Suprapubic skin (tissue), 4 donors: ENCODE measurements at regions not wholly inside any gene's neighbourhood (a gene's known extent, or its start where the extent isn't known, plus 50 kb on each side); places are given as distances from the start of the nearest gene placed in this dataset.

ENCODE experiments used
- DNase-seq, 2 donors: peaks; one replicate each; pipeline ENCODE4 v3.0.0-alpha.2; 2019; ENCODE audit warnings: low spot score in 2 of 2
- H3K27ac ChIP-seq: fragments of 200-600 bp; sonication (generic); one replicate; pipeline ENCODE4 v1.5.1; 2019
- H3K27me3 ChIP-seq: fragments of 200-600 bp; sonication (generic); one replicate; pipeline ENCODE4 v1.5.1; 2019
- H3K36me3 ChIP-seq: fragments of 200-600 bp; sonication (generic); one replicate; pipeline ENCODE4 v1.5.1; 2019
- H3K4me1 ChIP-seq: fragments of 200-600 bp; sonication (generic); one replicate; pipeline ENCODE4 v1.5.1; 2019
- H3K4me3 ChIP-seq: fragments of 200-600 bp; sonication (generic); one replicate; pipeline ENCODE4 v1.5.1; 2019; ENCODE audit warnings: mild to moderate bottlenecking
- H3K9me3 ChIP-seq: fragments of 200-600 bp; sonication (generic); one replicate; pipeline ENCODE4 v1.5.1; 2019
- CTCF ChIP-seq, 2 donors: fragments of 200-600 bp in 1 of 2; fragments of 450-650 bp in 1 of 2; sonication (generic) in 1 of 2; IDR thresholded peaks; one replicate each; pipeline ENCODE4 v1.5.1; 2016 to 2019; ENCODE audit warnings: antibody characterized with exemption in 2 of 2, mild to moderate bottlenecking in 1 of 2, moderate library complexity in 1 of 2
- EP300 ChIP-seq: sonication (generic); formaldehyde crosslinking; IDR thresholded peaks from one replicate; pipeline ENCODE4 v1.6.1; 2017; ENCODE audit warnings: antibody characterized with exemption
- POLR2A ChIP-seq, 2 donors: fragments of 450-650 bp; IDR thresholded peaks; one replicate each; pipeline ENCODE4 v1.6.1; 2017; ENCODE audit warnings: antibody characterized with exemption in 2 of 2, mild to moderate bottlenecking in 2 of 2, moderate library complexity in 2 of 2
- POLR2AphosphoS5 ChIP-seq, 3 donors: sonication (generic); formaldehyde crosslinking; IDR thresholded peaks; one replicate each; pipeline ENCODE4 v1.6.1; 2017; ENCODE audit warnings: antibody characterized with exemption in 3 of 3
- WGBS: methylation state at CpG from one replicate; pipeline ENCODE4 v1.1.5; 2018; 5-methylcytosine and 5-hydroxymethylcytosine counted together

GRCh38 chr20:11686195-11686594 is 231.5 kb upstream of the BTBD3 start:
- no peaks in the 10 kb centered on the region for H3K36me3 ChIP-seq
- no peak overlapping the region for H3K4me3 ChIP-seq
- no peak overlapping the region for H3K27ac ChIP-seq
- DNase-seq = no peak
- H3K27me3 ChIP-seq = peaks cover 10% of the 10 kb centered on the region
- TF ChIP-seq CTCF (IDR thresholded peaks at IDR 0.05) = no peak
- TF ChIP-seq EP300 = no peak
- TF ChIP-seq POLR2AphosphoS5 (IDR thresholded peaks at IDR 0.05) = no peak
- TF ChIP-seq POLR2A (IDR thresholded peaks at IDR 0.05) = no peak
- WGBS = 53% methylated on average over 4 of the region's 4 CpGs
- H3K9me3 ChIP-seq = no peaks in the 10 kb centered on the region
- H3K4me1 ChIP-seq = peaks cover 5% of the 10 kb centered on the region

GRCh38 chr20:11686820-11687543 is 230.7 kb upstream of the BTBD3 start:
- H3K27ac ChIP-seq = no peak overlapping the region
- peaks cover 5% of the 10 kb centered on the region for H3K4me1 ChIP-seq
- H3K36me3 ChIP-seq = no peaks in the 10 kb centered on the region
- TF ChIP-seq POLR2A (IDR thresholded peaks at IDR 0.05) (no peak), CTCF (IDR thresholded peaks at IDR 0.05) (no peak), POLR2AphosphoS5 (IDR thresholded peaks at IDR 0.05) (no peak), EP300 (no peak)
- H3K4me3 ChIP-seq = peak overlapping the region; percentile 39
- no peak for DNase-seq
- no peaks in the 10 kb centered on the region for H3K9me3 ChIP-seq
- 13% methylated on average over 26 of the region's 42 CpGs for WGBS
- peaks cover 10% of the 10 kb centered on the region for H3K27me3 ChIP-seq

- no peak for DNase-seq
- TF ChIP-seq CTCF (IDR thresholded peaks at IDR 0.05) (no peak), EP300 (no peak), POLR2A (IDR thresholded peaks at IDR 0.05) (no peak), POLR2AphosphoS5 (IDR thresholded peaks at IDR 0.05) (no peak)
- Histone ChIP-seq H3K4me1 (peaks cover 5% of the 10 kb centered on the region), H3K27ac (no peak overlapping the region), H3K27me3 (peaks cover 10% of the 10 kb centered on the region), H3K36me3 (no peaks in the 10 kb centered on the region), H3K9me3 (no peaks in the 10 kb centered on the region), H3K4me3 (no peak overlapping the region)
- 70% methylated on average over 7 of the region's 7 CpGs for WGBS
These were observed 230.0 kb upstream of the BTBD3 start for GRCh38 chr20:11687546-11688292.

GRCh38 chr20:11689262-11689661 is 228.4 kb upstream of the BTBD3 start:
- Histone ChIP-seq H3K9me3 (no peaks in the 10 kb centered on the region), H3K4me1 (peaks cover 5% of the 10 kb centered on the region), H3K27ac (no peak overlapping the region), H3K27me3 (peaks cover 10% of the 10 kb centered on the region), H3K36me3 (no peaks in the 10 kb centered on the region), H3K4me3 (no peak overlapping the region)
- WGBS = 78% methylated on average over 2 of the region's 2 CpGs
- DNase-seq = no peak
- TF ChIP-seq POLR2AphosphoS5 (IDR thresholded peaks at IDR 0.05) = no peak

- TF ChIP-seq POLR2A (IDR thresholded peaks at IDR 0.05) (no peak), POLR2AphosphoS5 (IDR thresholded peaks at IDR 0.05) (no peak), EP300 (no peak), CTCF (IDR thresholded peaks at IDR 0.05) (no peak)
- Histone ChIP-seq H3K27ac (no peak overlapping the region), H3K4me3 (no peak overlapping the region), H3K9me3 (no peaks in the 10 kb centered on the region), H3K27me3 (peaks cover 5% of the 10 kb centered on the region), H3K36me3 (no peaks in the 10 kb centered on the region), H3K4me1 (peaks cover 5% of the 10 kb centered on the region)
- WGBS = 67% methylated on average over 3 of the region's 3 CpGs
- DNase-seq = no peak
These were observed 225.9 kb upstream of the BTBD3 start for GRCh38 chr20:11691766-11692165.
